HG02678 (cell line): ENCODE measurements at regions not wholly inside any gene's neighbourhood (a gene's known extent, or its start where the extent isn't known, plus 50 kb on each side); places are given as distances from the start of the nearest gene placed in this dataset.

Experiments used
- ATAC-seq: cut with Tn5 transposase; IDR thresholded peaks from one replicate; pipeline ENCODE4 v1.9.1; 2021; ENCODE audit warnings: mild to moderate bottlenecking, moderate library complexity; ENCODE audit not compliant: unreplicated experiment

GRCh38 chr12:102601621-102602020 is 121.3 kb upstream of the IGF1 start:
- no peak for ATAC-seq

- no peak for ATAC-seq
These were observed 116.3 kb upstream of the IGF1 start for GRCh38 chr12:102596687-102597086.

- no peak for ATAC-seq
These were observed 115.7 kb upstream of the IGF1 start for GRCh38 chr12:102596031-102596430.

GRCh38 chr12:102595315-102595714 is 115.0 kb upstream of the IGF1 start:
- no peak for ATAC-seq

GRCh38 chr12:102593134-102593533 is 112.8 kb upstream of the IGF1 start:
- ATAC-seq = no peak

GRCh38 chr12:102592134-102592533 is 111.8 kb upstream of the IGF1 start:
- ATAC-seq = no peak

- no peak for ATAC-seq
These were observed 92.9 kb upstream of the IGF1 start for GRCh38 chr12:102573237-102573636.

GRCh38 chr12:102571889-102572288 is 91.5 kb upstream of the IGF1 start:
- ATAC-seq = no peak

GRCh38 chr12:102570256-102570655 is 89.9 kb upstream of the IGF1 start:
- no peak for ATAC-seq

- no peak for ATAC-seq
These were observed 89.4 kb upstream of the IGF1 start for GRCh38 chr12:102569803-102570202.

GRCh38 chr12:102568276-102568675 is 87.9 kb upstream of the IGF1 start:
- no peak for ATAC-seq

- no peak for ATAC-seq
These were observed 86.9 kb upstream of the IGF1 start for GRCh38 chr12:102567031-102567985.

GRCh38 chr12:102565555-102565954 is 85.2 kb upstream of the IGF1 start:
- no peak for ATAC-seq

GRCh38 chr12:102564026-102564425 is 83.7 kb upstream of the IGF1 start:
- no peak for ATAC-seq

- ATAC-seq = no peak
These were observed 82.6 kb upstream of the IGF1 start for GRCh38 chr12:102562836-102563425.

GRCh38 chr12:102551186-102551585 is 70.8 kb upstream of the IGF1 start:
- no peak for ATAC-seq

GRCh38 chr12:102549691-102550090 is 69.3 kb upstream of the IGF1 start:
- ATAC-seq = no peak

GRCh38 chr12:102548543-102548942 is 68.2 kb upstream of the IGF1 start:
- ATAC-seq = no peak

- no peak for ATAC-seq
These were observed 63.4 kb upstream of the IGF1 start for GRCh38 chr12:102543494-102544485.

- no peak for ATAC-seq
These were observed 62.6 kb upstream of the IGF1 start for GRCh38 chr12:102542816-102543440.
